Esophagus mucosa (tissue), 1 donor: ENCODE measurements at regions not wholly inside any gene's neighbourhood (a gene's known extent, or its start where the extent isn't known, plus 50 kb on each side); places are given as distances from the start of the nearest gene placed in this dataset.
"Not testable (repeated sequence)": the region's sequence is repeated elsewhere in the genome, so short reads cannot be mapped to it uniquely, and the experiment has no call there.

Source experiments
- ATAC-seq: fragments of 200-7000 bp; cut with Tn5 transposase; one replicate; pipeline ENCODE4 v1.9.1; 2020
- donor health status: DM: yes; HTN: yes; CAD: no.

DNA sequence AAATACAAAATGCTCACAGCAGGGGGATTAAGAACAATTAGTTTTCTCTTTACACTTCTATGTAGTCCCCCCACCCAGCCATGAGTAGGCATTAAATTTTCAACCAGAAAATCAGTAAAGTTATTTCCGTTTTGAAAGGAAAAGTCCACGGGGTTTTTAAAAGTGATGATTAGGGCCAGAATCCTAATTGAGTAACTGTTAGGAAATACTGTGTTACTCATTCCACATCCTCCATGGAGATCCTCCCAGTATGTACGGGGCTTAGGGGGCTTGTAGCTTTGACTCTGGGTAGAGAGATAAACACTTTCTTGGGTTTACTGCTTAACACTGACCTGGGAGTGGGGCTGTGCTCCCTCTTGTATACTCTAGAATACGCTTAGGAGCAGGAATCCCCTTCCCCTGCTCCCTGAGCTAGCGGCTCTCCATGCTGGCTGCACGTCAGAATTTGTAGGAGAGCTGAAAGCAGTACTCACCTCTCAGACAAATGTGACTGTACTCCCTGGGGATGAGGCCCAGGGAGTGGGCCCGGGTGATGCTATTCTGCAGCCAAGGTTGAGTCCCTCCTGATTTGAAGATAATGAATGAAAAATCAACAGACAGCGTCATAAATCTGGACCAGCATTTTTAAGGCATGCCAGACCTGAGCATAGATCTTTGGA, 100.5 kb downstream of the SLC4A3 start:
- ATAC-seq = no peak

DNA sequence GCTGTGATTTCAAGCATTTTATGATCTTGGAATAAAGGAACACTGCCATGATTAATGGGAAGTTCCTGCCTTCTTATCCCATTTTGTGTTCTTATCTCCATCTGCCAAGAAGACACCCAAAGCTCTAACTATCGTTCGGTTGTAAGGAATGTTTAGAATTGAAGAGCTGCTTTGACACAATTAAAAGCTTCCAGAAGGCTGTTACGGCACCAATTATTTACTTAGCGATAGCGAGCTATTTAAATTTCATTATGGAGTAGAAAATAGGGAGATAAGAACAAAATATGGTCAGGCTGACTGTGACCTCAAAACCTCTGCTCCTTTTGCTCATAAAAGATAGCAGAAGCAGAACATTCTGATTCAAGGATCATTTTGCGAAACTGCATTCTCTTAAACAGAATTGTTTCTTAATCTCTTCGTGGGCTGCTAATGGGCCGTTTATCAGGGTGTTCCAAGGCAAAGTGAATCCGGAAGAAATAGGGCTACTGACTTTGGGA, 101.6 kb downstream of the SLC4A3 start:
- ATAC-seq = no peak

DNA sequence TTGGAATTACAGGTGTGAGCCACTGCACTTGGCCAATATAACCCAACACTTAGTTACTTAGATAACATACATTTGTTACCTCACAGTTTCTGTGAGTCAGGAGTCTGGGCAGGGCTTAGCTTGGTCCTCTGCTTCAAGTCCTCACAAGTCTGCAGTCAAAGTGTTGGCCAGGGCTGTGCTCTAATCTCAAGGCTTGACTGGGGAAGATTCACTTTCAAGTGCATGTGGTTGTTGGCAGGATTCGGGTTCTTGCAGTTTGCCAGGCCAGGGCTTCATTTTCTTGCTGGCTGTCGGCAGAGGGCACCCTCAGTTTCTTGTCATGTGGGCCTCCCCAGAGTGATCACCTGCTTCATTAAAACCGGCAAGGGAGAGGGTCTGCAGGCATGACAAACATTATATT, 103.7 kb downstream of the SLC4A3 start:
- ATAC-seq = peak; percentile 80

DNA sequence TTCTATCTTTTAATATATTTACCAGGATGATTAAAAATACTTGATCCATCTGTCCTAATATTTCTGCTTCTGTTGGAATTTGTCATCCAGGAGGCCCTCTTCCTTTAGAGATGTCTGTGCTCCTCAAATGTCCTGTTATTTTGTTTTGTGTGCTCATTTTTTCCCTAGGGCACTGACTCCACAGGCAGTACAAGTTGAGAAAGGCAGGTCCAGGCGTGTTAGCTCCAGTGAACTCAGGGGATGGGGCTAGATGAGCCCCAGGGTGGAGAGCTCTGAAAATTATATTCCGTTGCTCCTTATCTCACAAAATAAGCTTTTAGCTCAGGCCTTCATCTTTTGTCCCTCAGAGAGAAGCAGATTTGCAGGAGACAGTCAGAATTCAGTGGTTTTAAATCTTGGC, 105.7 kb downstream of the SLC4A3 start:
- peak; percentile 31 for ATAC-seq

DNA sequence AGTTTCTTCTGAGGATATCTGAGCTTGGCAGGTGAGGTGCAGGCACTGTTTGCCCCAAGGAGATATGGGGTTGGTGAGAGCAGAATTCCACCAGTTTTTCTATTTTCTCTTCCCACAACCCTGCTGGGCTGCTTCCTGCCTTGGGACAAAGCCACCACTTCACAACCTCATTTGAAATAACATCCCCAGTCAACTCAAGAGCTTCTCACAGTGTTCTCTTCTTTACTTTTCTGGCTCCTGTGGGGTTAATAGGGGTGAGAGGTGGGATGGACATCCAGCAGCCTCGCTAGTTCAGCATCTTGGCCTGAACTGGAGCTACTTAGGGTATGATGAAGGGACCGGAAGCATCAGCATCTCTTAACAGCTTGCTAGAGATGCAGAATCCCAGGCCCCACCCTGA, 106.3 kb downstream of the SLC4A3 start:
- ATAC-seq = no peak

DNA sequence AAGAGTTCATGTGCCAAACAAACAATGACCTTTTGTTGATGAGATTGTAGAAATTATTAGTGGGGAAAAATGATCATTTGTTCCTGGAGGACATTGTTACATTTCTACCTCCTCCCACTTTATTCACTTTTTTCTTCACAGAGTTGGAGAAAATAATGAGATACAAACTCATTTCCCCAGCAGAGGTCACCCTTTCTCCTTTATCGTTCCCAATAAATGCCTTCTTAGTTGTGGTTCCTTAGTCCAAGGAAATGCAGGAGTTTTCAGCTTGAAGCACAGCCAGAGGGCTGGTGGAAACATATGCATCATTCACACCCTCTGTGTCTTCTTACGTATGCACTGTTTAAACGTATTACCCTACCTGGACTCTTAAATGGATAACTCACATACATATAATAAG, 108.8 kb downstream of the SLC4A3 start:
- ATAC-seq = peak; percentile 73

DNA sequence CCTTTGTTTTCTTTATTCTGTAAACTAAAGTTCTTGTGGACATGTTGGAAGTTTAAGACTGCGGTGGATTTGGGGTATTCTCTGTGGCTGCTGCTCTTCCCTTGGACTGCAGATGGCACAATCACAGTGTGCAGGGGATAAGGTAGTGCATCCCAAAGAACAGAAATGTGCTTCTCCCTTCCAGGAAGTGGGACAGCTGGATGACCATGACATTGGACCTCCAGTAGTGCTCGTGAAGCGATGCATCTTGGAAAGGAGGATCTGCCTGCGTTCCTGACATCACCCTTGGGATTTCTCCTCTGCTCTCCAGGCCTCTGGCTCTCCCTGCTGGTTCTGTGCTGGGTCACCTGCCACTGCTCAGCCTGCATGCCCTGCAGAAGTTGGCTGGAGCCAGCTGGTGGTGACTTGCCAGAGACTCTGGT, 109.9 kb downstream of the SLC4A3 start:
- ATAC-seq = no peak

DNA sequence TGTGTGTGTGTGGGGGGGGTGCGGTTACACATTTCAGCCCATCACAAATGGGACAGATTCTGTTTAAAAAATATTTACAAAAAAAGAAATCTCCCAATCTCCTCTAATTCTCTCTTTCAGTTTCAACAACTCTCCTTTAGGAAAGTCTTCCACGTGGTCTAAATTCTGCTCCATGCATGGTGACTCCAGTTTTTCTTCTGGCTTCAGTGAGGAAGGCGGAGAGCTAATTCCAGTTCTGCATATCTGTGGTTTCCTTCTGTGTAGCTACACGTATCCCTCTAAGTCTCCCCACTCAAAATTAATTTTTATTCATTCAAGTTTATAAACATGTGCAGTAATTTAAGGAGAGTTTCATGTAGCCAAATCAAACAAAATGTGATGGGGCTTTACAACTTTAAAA, 111.6 kb downstream of the SLC4A3 start:
- ATAC-seq = no peak

DNA sequence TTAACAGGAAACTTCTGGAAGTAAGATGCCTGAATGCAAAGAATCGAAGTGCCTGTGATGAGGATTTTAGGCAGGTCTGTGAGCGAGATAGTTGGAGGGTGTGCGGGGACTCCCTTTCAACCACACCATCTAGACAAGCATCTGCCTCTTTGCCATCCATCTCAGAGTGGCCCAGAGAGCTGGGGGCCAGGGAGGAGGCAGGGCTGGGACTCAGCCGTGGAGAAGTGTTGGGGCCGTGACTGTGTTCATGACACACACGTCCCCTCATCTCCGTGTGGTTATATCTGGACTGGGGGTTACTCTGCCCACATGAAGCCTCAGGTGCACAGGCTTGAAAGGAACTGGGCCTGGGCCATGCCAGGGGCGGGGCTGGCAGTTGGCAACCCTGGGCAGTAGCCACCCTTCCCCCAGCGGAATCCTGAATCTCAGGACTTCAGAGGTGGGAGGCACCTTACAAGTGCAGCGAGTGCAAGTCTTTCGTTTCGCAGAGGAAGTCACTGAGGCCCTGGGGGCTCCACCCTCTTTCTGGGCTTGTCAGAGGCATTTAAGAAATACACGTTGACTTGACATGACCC, 112.5 kb downstream of the SLC4A3 start:
- ATAC-seq = no peak

DNA sequence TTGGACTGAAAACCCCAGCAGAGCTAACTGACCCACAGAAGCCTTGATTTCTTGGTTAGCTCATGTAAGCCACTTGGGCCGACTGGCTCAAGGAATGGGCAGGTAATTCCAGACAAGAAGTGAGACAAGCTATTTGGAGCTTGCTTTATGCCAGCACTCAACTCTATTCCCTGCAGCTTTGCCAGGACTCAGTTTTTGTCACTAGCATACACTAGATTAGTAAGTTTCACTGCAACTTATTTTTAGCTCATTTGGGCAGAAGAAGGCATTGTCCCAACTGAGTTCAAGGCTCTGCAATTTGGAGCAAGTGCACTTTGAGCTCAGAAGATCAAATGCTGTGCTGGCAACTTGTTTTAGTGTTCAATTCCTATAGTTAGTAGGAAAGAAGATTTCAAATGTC, 116.1 kb downstream of the SLC4A3 start:
- ATAC-seq = no peak

DNA sequence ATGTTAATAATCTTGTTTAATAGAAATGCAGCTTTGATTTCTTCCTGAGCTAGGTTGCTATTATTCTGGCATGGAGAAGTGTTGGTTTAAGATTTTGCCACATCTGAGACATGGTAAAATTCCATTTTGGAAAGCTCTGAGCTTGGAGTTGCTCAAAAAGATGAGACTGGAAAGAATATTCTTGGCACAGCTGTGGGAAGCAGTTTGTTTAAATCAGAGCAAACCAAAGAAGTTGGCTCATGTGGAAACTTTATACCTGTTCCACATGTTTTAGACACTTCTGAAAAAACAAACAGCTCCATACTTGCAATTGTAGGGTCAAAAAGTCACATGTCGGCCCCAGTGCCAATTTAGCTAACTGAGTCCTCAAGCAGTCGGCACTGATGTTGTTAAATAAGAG, 116.6 kb downstream of the SLC4A3 start:
- ATAC-seq = no peak

DNA sequence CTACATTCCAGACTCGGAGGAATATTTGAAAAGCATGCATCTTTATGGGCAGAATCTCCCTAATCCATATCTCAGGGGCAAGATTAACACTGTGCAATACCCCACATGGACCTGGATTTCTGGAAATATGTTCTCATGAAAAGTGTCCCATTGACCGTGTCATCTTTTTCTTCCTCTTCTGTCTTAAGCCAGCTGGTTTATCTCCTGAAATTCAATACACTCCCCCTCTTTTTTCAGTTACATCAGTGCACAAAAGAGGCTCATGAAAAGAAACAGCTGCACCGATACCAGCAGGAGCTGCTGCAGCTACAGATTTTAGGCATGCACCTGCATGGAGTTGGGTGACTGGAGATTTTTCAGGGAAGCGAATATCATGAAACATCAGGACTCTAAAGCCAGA, 117.2 kb downstream of the SLC4A3 start:
- no peak for ATAC-seq

DNA sequence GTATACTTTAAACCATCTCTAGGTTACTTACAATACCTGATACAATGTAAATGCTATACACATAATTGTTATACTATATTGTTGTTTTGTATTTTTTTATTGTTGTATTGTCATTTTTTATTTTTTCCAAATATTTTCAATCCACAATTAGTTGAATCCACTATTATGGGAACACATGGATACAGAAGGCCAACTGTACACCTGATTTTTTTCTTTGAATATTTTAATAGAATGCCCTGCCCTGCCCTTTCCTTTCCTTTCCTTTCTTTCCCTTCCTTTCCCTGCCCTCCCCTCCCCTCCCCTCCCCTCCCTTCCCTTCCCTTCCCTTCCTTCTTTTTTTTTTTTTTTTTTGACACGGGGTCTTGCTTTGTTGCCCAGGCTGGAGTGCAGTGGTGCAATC, 120.2 kb downstream of the SLC4A3 start:
- ATAC-seq = no peak

DNA sequence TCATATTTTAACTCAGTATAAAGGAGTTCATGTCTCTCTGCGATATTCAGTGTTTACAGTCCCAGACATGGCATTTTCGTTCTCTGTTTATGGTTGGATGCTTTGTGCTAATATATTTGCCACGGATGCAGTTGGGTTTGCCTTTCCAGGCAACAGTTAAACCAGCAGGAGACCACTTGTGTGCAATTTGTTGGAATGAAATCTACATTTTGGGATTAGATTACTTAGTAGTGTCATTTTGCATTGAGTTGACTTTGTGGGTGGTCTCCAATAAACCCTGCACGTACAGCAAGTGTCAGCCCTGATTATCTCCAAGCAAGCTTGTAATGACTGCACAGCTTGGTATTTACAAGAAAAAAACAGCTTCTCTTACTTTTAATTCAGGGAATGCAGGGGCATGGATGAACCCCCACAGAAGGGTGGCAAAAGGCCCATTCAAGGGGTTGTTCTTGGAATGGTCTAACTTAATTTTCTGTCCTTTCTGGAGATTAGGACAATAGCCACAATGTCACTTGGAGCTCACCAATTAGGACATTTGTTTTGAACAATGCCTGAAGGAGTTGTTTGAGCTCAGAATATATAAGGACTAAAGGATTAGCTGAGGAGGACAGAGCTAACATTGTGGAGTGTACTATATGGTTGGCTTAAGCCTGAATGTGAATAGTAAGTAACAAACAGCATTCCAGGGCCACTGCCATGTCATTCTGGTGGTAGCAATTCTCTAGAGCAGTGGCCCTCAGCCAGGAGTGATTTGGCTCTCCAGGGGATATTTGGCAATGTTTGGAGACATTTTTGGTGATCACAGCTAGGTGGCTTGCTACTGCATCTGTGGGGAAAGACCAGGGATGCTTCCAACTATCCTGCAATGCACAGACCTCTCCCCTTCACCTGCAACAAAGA, 121.5 kb downstream of the SLC4A3 start:
- no peak for ATAC-seq

DNA sequence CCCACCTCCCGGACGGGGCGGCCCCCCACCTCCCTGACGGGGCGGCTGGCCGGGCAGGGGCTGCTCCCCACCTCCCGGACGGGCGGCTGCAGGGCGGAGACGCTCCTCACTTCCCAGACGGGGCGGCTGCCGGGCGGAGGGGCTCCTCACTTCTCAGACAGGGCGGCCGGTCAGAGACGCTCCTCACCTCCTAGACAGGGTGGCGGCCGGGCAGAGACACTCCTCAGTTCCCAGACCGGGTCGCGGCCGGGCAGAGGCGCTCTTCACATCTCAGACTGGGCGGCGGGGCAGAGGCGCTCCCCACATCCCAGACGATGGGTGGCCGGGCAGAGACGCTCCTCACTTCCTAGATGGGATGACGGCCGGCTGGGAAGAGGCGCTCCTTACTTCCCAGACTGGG, 123.7 kb downstream of the SLC4A3 start:
- not testable (repeated sequence) for ATAC-seq

DNA sequence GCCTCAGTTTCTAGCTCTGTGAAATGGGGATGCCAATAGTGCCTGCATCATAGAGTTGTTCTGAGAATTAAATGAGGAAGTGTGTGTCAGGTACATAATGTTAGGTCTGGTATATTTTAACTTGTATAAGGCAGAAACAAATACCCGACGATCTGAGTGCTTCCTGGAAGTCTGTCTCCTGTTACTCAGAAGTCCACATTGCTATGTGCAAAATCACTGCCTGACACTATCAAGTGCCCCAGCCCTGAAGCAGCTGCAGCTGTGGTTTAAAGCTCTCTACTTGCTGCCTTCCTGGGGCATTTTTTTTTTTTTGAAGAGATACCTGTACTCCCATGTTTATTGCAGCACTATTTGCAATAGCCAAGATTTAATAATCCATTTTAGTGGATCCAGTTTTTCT, 125.3 kb downstream of the SLC4A3 start:
- no peak for ATAC-seq

DNA sequence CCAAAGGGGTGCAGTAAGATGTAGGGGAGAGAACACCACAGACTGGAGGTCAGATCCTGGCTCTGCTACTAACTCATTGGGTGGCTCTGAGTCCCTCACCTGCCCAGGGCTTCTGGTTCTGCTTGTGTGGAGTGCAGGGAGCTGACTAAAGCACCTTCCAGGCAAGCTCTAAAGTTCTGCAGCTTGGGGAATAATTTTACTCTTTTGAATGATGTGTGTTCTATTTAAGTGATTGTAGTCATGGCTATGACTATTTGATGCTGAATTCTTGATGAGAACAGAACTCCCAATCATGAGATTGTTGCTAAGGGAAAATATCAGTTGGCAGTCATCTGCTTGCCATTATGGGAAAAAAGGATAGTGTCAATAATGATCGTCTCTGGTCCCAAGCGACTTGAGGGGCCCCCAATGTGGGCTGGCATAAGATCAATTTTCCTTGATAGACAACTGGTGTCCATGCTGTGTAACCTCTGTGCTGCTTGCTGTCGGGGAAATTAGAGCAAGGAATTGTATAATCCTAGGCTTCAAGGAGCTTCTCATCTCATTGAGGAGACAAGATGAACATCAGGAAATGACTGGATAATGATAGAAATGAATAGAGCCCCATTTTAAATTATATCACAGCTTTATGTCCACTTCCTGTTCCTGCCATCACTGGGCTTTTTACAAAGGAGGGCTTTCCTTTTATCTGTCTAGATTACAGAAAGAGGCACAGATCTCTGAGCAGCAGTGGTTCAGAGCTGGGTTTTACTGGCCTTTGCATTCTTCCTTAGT, 131.7 kb downstream of the SLC4A3 start:
- ATAC-seq = no peak

DNA sequence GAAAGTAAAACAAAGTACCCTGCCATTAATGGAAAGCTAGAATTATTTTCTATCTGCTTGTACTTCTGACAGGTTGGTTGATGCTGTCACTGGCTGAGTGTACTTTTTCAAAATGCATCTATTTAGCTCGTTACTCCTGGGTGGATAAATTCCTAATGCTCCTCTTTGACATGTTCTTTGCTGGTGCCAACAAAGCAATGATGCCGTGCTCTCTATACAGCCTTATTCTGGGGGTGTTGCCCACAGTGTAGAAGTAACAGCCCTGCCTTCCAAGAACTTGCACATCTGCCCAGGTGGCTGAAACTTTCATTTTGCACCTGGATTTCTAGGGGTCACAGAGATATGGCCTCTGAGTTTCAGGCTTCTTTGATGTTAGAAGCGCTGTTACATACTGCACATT, 132.4 kb downstream of the SLC4A3 start:
- ATAC-seq = no peak

DNA sequence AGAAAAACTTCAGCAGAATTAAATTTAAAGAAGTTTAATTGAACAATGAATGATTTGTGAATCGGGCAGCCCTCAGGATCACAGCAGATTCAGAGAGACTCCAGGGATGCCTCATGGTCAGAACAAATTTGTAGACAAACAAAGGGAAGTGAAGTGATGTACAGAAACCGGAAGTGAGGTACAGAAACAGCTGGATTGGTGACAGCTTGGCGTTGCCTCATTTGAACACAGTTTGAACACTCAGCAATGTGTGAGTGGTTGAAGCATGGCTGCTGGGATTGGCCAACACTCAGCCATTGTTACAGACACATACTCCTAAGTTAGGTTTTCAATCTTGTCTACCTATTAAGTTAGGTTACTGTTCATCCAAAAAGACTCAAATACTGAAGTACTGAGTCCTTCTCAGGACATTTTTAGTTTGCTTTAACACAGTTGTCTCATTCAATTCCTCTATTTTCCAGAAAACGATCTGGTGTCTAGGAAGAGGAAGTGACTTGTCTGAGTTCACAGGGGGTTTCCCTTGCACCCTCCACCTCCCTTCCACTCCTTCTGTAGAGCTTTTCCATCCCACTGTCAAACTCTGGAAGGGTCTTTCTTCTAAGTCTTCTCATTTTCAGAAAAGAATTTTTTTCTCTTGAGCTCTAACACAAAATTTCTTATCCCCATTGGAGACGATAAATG, 137.9 kb downstream of the SLC4A3 start:
- no peak for ATAC-seq

DNA sequence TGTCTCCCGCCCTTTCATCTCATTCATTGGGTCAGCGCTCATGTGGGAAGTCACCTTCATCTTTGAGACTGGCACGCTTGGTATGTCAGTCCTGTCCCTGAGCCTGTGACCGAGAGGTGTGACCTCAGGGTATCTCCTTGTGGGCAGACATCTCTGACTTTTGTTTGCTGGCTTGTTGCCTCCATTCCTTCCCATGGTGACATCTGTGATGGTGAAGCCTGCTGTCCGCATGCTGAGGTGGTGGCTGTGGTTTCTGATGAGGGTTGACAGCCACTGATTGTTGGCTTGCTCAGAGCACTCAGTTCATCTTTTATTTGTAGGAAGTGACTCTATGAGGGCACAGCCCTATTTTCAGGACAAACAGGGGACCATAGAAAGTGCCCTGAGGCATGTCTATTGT, 139.2 kb downstream of the SLC4A3 start:
- ATAC-seq = no peak

DNA sequence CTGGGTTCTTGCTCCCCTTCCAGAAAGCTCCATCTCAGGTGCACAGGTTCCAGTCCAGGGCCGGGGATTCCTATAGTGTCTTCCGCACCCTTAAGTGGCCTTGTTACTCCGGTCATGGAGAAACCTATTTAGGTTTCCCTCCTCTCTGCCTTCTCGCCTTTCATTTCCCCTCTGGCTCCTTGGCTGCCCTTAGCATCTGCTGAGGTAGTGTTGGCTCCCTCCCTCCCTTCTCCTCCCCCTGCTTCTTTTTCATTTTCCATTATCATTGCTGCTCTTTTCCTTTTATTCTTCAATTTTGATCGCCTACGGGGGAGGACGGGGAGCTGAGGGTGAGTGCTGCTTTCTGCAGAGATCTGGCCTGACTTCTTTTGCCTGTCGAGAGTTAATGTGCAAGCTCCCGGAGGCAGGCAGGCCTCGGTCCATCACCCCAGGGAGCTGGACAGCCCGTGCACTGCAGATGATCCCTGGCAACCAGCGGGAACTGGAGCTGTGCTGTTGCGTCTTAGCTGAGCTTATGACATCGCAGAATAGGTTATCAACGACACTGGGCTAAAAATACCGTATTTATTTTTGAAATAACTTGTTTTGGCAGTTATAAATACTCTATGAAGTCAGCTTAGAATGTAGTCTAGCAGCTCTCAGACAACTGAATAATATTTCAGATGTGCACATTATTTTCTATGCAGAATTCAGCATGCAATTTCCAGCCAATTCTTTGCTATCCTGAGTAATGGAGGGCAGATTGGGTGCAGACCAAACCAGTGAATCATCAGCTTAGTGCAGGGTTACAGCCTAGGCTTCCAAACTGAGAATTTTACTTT, 141.9 kb downstream of the SLC4A3 start:
- ATAC-seq = peak; percentile 28
